Endothelial cell of umbilical vein (primary cell): ENCODE measurements at regions not wholly inside any gene's neighbourhood (a gene's known extent, or its start where the extent isn't known, plus 50 kb on each side); places are given as distances from the start of the nearest gene placed in this dataset.

Experiments
- BruUV-seq: library from RNA; stranded (reverse); fragments of 400-500 nt; replicated peaks from 2 replicates; lab custom pipeline; 2021; lab: Mats Ljungman, UMichigan
- CTCF ChIA-PET: fragments of 300-600, 350-600 bp; sonication (Branson Sonifier 250); formaldehyde crosslinking; loops from one replicate; lab custom pipeline; 2021; ENCODE audit warnings: antibody characterized with exemption, inconsistent platforms; lab: Charles Lee
- POLR2A ChIA-PET: fragments of 300-600, 350-600 bp; sonication (Branson Sonifier 250); formaldehyde crosslinking; loops from one replicate; lab custom pipeline; 2021; ENCODE audit warnings: antibody characterized with exemption, inconsistent platforms; lab: Charles Lee
- DNase-seq: peaks from one replicate; pipeline ENCODE4 v3.0.0-alpha.2; 2011; ENCODE audit warnings: low read depth, low spot score
- FAIRE-seq: peaks from 2 replicates; lab custom pipeline; 2011; peaks lifted over from hg19 to GRCh38; lab: Jason Lieb, UNC
- H2AFZ ChIP-seq: 2 replicates; pipeline ENCODE4 v1.6.0; 2012; ENCODE audit warnings: low read depth, low read length, control low read depth, inconsistent platforms
- H3K27ac ChIP-seq: 2 replicates; pipeline ENCODE4 v1.5.1; 2011; ENCODE audit warnings: low read depth, mild to moderate bottlenecking, control low read depth, low read length, moderate library complexity; ENCODE audit not compliant: insufficient read depth
- H3K27me3 ChIP-seq, 2 experiments: 2 replicates each; pipeline versions ENCODE4 v1.6.0 to v1.6.1; 2011; ENCODE audit warnings: low read length in 2 of 2, mixed read lengths in 1 of 2; ENCODE audit not compliant: control insufficient read depth in 2 of 2, insufficient read depth in 2 of 2
- H3K36me3 ChIP-seq, 2 experiments: 2 replicates in 1 of 2; 3 replicates in 1 of 2; pipeline ENCODE4 v1.5.1; 2011; ENCODE audit warnings: low read length in 2 of 2, mild to moderate bottlenecking in 1 of 2, moderate library complexity in 1 of 2; ENCODE audit not compliant: control insufficient read depth in 2 of 2, insufficient read depth in 2 of 2; ENCODE audit errors: extremely low read depth in 1 of 2
- H3K4me1 ChIP-seq: 3 replicates; pipeline ENCODE4 v1.5.1; 2011; ENCODE audit warnings: mild to moderate bottlenecking, low read length; ENCODE audit not compliant: control insufficient read depth, insufficient read depth; ENCODE audit errors: extremely low read depth
- H3K4me2 ChIP-seq: 2 replicates; pipeline ENCODE4 v1.6.1; 2011; ENCODE audit warnings: low read length, control low read depth, mixed read lengths; ENCODE audit not compliant: insufficient read depth
- H3K4me3 ChIP-seq, 3 experiments: fragments of 200-600 bp in 1 of 3; sonication (generic), shearing (Covaris generic) in 1 of 3; replicated peaks in 1 of 3; 2 replicates each; pipeline ENCODE4 v1.5.1; 2011 to 2016; ENCODE audit warnings: control low read depth in 3 of 3, low read length in 3 of 3, mild to moderate bottlenecking in 2 of 3, inconsistent platforms in 1 of 3, low read depth in 1 of 3, moderate library complexity in 1 of 3; ENCODE audit not compliant: insufficient read depth in 1 of 3
- H3K79me2 ChIP-seq: 2 replicates; pipeline ENCODE4 v1.6.0; 2012; ENCODE audit warnings: low read length, inconsistent platforms; ENCODE audit not compliant: control insufficient read depth, insufficient read depth
- H3K9ac ChIP-seq: replicated peaks from 2 replicates; pipeline ENCODE3; 2011; ENCODE audit warnings: low read length, control low read depth; ENCODE audit not compliant: insufficient read depth; ENCODE audit errors: extremely low read depth
- H3K9me1 ChIP-seq: replicated peaks from 3 replicates; pipeline ENCODE4 v1.6.0; 2011; ENCODE audit warnings: mild to moderate bottlenecking, low read length; ENCODE audit not compliant: control insufficient read depth, insufficient read depth; ENCODE audit errors: extremely low read depth
- H3K9me3 ChIP-seq: replicated peaks from 2 replicates; pipeline ENCODE4 v1.5.1; 2012; ENCODE audit warnings: low read length, inconsistent platforms; ENCODE audit not compliant: control insufficient read depth, insufficient read depth
- H4K20me1 ChIP-seq: replicated peaks from 2 replicates; pipeline ENCODE3; 2011; ENCODE audit warnings: mild to moderate bottlenecking, low read length; ENCODE audit not compliant: control insufficient read depth, insufficient read depth; ENCODE audit errors: extremely low read depth
- EZH2 ChIP-seq: IDR thresholded peaks from 2 replicates; pipeline ENCODE4 v1.6.1; 2012; ENCODE audit warnings: borderline replicate concordance, low read depth, mild to moderate bottlenecking, moderate library complexity, low read length, inconsistent platforms; ENCODE audit not compliant: severe bottlenecking
- FOS ChIP-seq: IDR thresholded peaks from 2 replicates; pipeline ENCODE4 v1.6.1; 2011; ENCODE audit warnings: mild to moderate bottlenecking, low read length, moderate library complexity, borderline replicate concordance; ENCODE audit not compliant: insufficient read depth
- GATA2 ChIP-seq: IDR thresholded peaks from 2 replicates; pipeline ENCODE4 v1.7.0; 2011; ENCODE audit warnings: low read depth, mild to moderate bottlenecking, moderate library complexity, mixed read lengths, low read length; ENCODE audit not compliant: insufficient read length, insufficient read depth
- JUN ChIP-seq: IDR thresholded peaks from 2 replicates; pipeline ENCODE4 v1.6.1; 2011; ENCODE audit warnings: borderline replicate concordance, low read depth; ENCODE audit not compliant: insufficient read length, insufficient read depth
- MYC ChIP-seq: IDR thresholded peaks from one replicate; pipeline ENCODE4 v1.6.1; 2011; ENCODE audit warnings: mild to moderate bottlenecking, low read depth, low read length
- POLR2A ChIP-seq: IDR thresholded peaks from 2 replicates; pipeline ENCODE4 v1.6.1; 2012; ENCODE audit warnings: low read depth, mild to moderate bottlenecking, control low read depth, low read length
- POLR2AphosphoS5 ChIP-seq: IDR thresholded peaks from 2 replicates; pipeline ENCODE4 v1.6.1; 2012; ENCODE audit warnings: low read depth, mild to moderate bottlenecking, control low read depth, low read length, moderate library complexity; ENCODE audit not compliant: insufficient read depth
- dilution Hi-C: fragments of 300-500 bp; cut with MboI; formaldehyde crosslinking; loops from one replicate; pipeline ENCODE4 v1.15.0; 2019; ENCODE audit warnings: low sequenced_read_pairs; ENCODE audit not compliant: extremely low pct_ligation_motif_present
- intact Hi-C: fragments of 100-400 bp; cut with micrococcal nuclease; formaldehyde crosslinking; loops from one replicate; pipeline ENCODE4 v1.10.0; 2022
- TF ChIP-seq, protein P1 (sequence below), 2 donors: IDR thresholded peaks; 1 replicate in 1 of 2; 2 replicates in 1 of 2; pipeline ENCODE4 v1.5.1; 2011; ENCODE audit warnings: low read length in 2 of 2, mild to moderate bottlenecking in 2 of 2, moderate library complexity in 2 of 2, control low read depth in 1 of 2, inconsistent platforms in 1 of 2, low read depth in 1 of 2; ENCODE audit not compliant: insufficient read depth in 1 of 2; ENCODE audit errors: extremely low read depth in 1 of 2
- TF ChIP-seq, protein P2 (sequence below): IDR thresholded peaks from 2 replicates; pipeline ENCODE4 v1.6.1; 2011; ENCODE audit not compliant: insufficient read depth, insufficient read length

DNA sequence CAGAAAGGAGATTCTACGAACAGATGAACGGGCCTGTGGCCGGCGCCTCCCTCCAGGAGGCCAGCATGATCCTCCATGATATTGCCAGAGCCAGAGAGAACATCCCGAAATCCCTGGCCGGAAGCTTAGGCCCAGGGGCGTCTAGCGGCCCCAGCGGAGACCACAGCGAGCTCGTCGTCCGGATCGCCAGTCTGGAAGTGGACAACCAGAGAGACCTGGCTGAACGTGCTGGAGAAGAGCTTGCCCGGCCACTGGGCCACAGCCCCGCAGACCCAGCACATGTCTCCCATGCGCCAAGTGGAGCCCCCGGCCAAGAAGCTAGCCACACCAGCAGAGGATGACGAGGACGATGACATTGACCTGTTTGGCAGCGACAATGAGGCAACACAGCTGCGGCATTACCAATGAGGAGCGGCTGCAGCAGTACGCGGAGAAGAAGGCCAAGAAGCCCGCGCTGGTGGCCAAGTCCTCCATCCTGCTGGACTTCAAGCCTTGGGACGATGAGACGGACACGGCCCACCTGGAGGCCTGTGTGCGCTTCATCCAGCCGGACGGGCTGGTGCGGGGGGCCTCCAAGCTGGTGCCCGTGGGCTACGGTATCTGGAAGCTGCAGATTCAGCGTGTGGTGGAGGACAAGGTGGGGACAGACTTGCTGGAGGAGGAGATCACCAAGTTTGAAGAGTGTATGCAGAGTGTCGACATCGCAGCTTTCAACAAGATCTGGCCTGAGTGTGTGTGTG lies 78.8 kb upstream of the FRY start:
- dilution Hi-C loops (no loop called here), intact Hi-C loops (no loop called here)
- no peak overlapping the region for H3K9ac ChIP-seq
- no peaks in the 10 kb centered on the region for H4K20me1 ChIP-seq
- CTCF ChIA-PET: interaction anchor here (0.6 to 1.1 kb wide), 4 partner anchors 13 to 977 kb away, joined by 3 to 7 read pairs (median 4); no protein-coding TSS in a partner anchor
- TF ChIP-seq MYC (no peak), POLR2A (no peak), GATA2 (no peak), JUN (no peak), EZH2 (no peak), FOS (no peak), POLR2AphosphoS5 (no peak)
- TF ChIP-seq, protein P1, sequence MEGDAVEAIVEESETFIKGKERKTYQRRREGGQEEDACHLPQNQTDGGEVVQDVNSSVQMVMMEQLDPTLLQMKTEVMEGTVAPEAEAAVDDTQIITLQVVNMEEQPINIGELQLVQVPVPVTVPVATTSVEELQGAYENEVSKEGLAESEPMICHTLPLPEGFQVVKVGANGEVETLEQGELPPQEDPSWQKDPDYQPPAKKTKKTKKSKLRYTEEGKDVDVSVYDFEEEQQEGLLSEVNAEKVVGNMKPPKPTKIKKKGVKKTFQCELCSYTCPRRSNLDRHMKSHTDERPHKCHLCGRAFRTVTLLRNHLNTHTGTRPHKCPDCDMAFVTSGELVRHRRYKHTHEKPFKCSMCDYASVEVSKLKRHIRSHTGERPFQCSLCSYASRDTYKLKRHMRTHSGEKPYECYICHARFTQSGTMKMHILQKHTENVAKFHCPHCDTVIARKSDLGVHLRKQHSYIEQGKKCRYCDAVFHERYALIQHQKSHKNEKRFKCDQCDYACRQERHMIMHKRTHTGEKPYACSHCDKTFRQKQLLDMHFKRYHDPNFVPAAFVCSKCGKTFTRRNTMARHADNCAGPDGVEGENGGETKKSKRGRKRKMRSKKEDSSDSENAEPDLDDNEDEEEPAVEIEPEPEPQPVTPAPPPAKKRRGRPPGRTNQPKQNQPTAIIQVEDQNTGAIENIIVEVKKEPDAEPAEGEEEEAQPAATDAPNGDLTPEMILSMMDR (IDR thresholded peaks at IDR 0.05; ENCODE audit: extremely low read depth in 1 of 2, insufficient read depth in 1 of 2, low read depth in 1 of 2, low read length in 2 of 2): no peak
- TF ChIP-seq, protein P2, sequence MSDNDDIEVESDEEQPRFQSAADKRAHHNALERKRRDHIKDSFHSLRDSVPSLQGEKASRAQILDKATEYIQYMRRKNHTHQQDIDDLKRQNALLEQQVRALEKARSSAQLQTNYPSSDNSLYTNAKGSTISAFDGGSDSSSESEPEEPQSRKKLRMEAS: no peak
- no peaks in the 10 kb centered on the region for H3K9me1 ChIP-seq
- H3K9me3 ChIP-seq: no peaks in the 10 kb centered on the region
- H3K27me3 ChIP-seq: no peaks in the 10 kb centered on the region
- no TSS peak for BruUV-seq
- H3K4me3 ChIP-seq: no peak overlapping the region
- H3K79me2 ChIP-seq: no peaks in the 10 kb centered on the region
- no peak overlapping the region for H2AFZ ChIP-seq
- no peak overlapping the region for H3K4me2 ChIP-seq
- DNase-seq (no peak), FAIRE-seq (no peak)
- POLR2A ChIA-PET: no interaction called here
- H3K36me3 ChIP-seq: no peaks in the 10 kb centered on the region
- H3K4me1 ChIP-seq: no peaks in the 10 kb centered on the region
- no peak overlapping the region for H3K27ac ChIP-seq
